SJCRH30 (cell line): ENCODE measurements at regions not wholly inside any gene's neighbourhood (a gene's known extent, or its start where the extent isn't known, plus 50 kb on each side); places are given as distances from the start of the nearest gene placed in this dataset.
"Not testable (repeated sequence)": the region's sequence is repeated elsewhere in the genome, so short reads cannot be mapped to it uniquely, and the experiment has no call there.

Experiments
- DNase-seq, 2 experiments: peaks; one replicate each; pipeline ENCODE4 v3.0.0-alpha.2; 2015 to 2020
- H3K27ac ChIP-seq: fragments of 250-450 bp; sonication (Bioruptor Pico); 2 replicates; pipeline ENCODE4 v1.5.1; 2020; ENCODE audit warnings: mild to moderate bottlenecking, moderate library complexity
- H3K27me3 ChIP-seq: fragments of 250-450 bp; sonication (Bioruptor Pico); 2 replicates; pipeline ENCODE4 v1.5.1; 2020; ENCODE audit warnings: mild to moderate bottlenecking, moderate library complexity
- H3K36me3 ChIP-seq: fragments of 250-450 bp; sonication (Bioruptor Pico); 2 replicates; pipeline ENCODE4 v1.5.1; 2020; ENCODE audit warnings: mild to moderate bottlenecking, moderate library complexity
- H3K4me1 ChIP-seq: fragments of 250-450 bp; sonication (Bioruptor Pico); 2 replicates; pipeline ENCODE4 v1.5.1; 2020; ENCODE audit warnings: mild to moderate bottlenecking, moderate library complexity
- H3K4me3 ChIP-seq: fragments of 250-450 bp; sonication (Bioruptor Pico); 2 replicates; pipeline ENCODE4 v1.5.1; 2020; ENCODE audit warnings: mild to moderate bottlenecking, moderate library complexity
- H3K9me3 ChIP-seq: fragments of 250-450 bp; sonication (Bioruptor Pico); replicated peaks from 2 replicates; pipeline ENCODE4 v1.5.1; 2020; ENCODE audit warnings: mild to moderate bottlenecking, moderate library complexity

DNA sequence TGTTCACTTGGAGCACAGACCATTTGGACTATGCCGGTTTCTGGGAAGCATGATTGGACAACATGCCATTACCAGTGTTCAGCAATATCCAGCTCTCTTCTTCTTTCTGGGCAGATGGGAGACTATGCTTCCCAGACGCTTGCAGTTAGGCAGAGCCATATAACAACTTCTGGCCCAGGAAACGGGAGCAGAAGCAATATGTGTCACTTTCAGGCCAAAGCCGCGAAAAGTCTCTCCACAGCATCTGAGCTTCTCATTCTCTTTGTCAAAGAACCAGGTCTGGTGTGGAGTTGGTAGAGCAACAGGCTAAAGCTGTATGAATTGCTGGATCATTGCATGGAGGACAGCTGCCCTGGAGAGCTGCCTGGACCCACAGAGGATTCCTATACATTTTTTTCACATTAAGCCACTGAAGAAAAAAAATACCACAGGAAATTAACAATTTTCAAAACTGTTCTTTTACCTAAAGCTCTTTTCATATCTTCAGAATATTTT is 131.4 kb upstream of the FRG1 start:
- Histone ChIP-seq H3K27me3 (no peaks in the 10 kb centered on the region), H3K36me3 (no peaks in the 10 kb centered on the region), H3K4me3 (no peak overlapping the region), H3K4me1 (no peaks in the 10 kb centered on the region), H3K9me3 (no peaks in the 10 kb centered on the region), H3K27ac (no peak overlapping the region)
- no peak for DNase-seq

- no peak overlapping the region for H3K27ac ChIP-seq
- no peaks in the 10 kb centered on the region for H3K9me3 ChIP-seq
- no peak for DNase-seq
- H3K4me3 ChIP-seq: no peak overlapping the region
- H3K36me3 ChIP-seq: no peaks in the 10 kb centered on the region
- no peaks in the 10 kb centered on the region for H3K27me3 ChIP-seq
- no peaks in the 10 kb centered on the region for H3K4me1 ChIP-seq
Observed at GRCh38 chr4:189809839-189810238, 130.8 kb upstream of the FRG1 start.

DNA sequence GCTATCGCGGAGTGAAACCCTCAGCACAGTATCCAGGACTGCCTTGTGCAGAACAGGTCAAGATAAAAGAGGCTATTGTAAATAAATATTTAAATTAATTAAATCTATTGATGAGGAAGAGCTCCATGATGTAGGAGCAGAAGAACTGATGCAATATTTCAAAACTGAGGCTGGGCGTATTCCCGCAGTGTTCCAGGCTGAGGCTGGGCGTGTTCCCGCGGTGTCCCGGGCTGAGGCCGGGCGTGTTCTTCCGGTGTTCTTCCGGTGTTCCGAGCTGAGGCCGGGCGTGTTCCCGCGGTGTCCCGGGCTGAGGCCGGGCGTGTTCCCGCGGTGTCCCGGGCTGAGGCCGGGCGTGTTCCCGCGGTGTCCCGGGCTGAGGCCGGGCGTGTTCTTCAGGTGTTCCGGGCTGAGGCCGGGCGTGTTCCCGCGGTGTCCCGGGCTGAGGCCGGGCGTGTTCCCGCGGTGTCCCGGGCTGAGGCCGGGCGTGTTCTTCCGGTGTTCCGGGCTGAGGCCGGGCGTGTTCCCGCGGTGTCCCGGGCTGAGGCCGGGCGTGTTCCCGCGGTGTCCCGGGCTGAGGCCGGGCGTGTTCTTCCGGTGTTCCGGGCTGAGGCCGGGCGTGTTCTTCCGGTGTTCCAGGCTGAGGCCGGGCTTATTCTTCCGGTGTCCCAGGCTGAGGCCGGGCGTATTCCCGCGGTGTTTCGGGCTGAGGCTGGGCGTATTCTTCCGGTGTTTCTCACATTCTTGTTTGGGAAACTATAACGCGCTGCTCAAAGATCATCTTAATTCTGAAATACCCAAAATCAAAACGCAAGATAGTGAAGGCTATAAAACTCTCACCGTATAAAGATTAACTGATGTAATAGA is 130.1 kb upstream of the FRG1 start:
- not testable (repeated sequence) for H3K9me3 ChIP-seq, DNase-seq, H3K27ac ChIP-seq, H3K4me3 ChIP-seq, H3K36me3 ChIP-seq, H3K4me1 ChIP-seq, H3K27me3 ChIP-seq

DNA sequence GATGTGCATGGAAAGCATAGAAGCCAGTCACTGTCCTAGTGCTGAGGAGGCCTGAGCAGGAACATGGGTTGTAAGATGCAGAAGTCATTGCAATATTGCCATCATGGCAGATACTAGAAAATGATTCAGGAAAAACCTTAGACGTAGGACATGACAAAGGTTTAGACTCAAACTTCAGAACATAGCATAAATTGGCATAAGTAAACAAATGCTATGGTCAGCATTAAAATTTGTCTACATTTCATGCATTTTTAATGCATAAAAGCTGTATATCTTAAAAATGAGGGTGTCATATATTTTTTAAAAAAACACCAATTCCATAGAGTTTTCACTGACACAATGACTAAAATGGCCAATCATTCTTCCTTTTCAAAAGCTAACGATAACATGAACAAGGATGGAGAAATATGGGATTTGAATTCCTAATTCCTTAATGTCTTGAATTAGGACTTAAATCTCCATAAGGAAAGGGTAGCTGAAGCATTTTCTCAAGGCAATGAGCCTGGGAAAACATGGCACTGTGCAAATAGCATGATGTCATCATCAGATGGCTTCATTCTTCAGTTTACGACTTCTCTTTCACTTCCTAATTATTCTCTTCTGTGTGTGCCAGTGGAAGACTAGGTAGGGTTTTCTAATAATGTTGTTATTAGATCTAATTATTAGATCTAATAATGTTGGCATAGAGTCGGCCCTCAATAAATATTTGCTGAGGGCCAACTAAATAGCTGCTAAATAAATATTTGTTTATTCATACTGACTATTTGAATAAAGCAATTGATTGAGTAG is 125.1 kb upstream of the FRG1 start:
- no peak for DNase-seq
- Histone ChIP-seq H3K27ac (no peak overlapping the region), H3K4me3 (no peak overlapping the region), H3K4me1 (no peaks in the 10 kb centered on the region), H3K27me3 (no peaks in the 10 kb centered on the region), H3K9me3 (no peaks in the 10 kb centered on the region), H3K36me3 (no peaks in the 10 kb centered on the region)

DNA sequence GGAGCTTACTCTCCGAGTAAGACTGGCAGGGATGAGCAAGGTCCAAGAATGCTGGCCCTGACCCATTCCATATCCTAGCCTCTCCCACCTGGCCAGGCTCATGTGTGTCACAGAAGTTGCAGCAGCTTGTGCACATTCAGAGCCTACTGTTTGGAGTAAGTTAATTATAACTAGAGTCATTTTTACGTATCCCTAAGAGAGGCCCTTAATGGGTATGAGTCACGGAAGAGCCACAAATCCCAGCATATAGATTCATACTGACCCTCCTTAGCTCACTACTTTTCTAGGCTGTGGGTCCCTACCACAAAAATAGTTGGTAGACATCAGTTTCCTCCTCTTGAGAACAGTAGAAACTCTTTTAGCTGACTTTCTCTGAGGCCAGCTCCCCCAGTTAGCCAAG is 118.3 kb upstream of the FRG1 start:
- H3K27ac ChIP-seq: no peak overlapping the region
- no peak overlapping the region for H3K4me3 ChIP-seq
- H3K27me3 ChIP-seq: no peaks in the 10 kb centered on the region
- no peaks in the 10 kb centered on the region for H3K4me1 ChIP-seq
- DNase-seq: no peak
- H3K9me3 ChIP-seq: no peaks in the 10 kb centered on the region
- no peaks in the 10 kb centered on the region for H3K36me3 ChIP-seq

DNA sequence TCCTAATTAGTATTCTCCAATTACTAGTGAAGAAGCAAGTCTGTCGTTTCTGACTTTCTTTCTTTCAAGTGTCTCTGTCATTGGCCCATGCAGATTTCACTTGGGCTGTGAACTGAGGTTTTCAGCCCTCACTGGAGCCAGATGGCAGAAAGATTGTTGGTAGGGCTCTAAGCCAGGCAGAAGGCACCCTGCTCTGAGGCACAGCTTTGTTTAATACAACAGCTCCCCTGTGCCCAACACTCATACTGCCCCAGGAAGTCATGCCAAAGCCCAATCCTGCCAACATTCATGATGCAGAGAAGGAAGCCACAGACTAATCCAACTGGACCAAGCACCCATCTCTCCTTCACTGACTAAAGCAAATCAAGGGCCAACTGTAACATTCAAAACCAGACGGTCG is 117.1 kb upstream of the FRG1 start:
- H3K27me3 ChIP-seq: no peaks in the 10 kb centered on the region
- no peak overlapping the region for H3K4me3 ChIP-seq
- no peaks in the 10 kb centered on the region for H3K36me3 ChIP-seq
- no peaks in the 10 kb centered on the region for H3K4me1 ChIP-seq
- DNase-seq: no peak
- H3K9me3 ChIP-seq: no peaks in the 10 kb centered on the region
- H3K27ac ChIP-seq: no peak overlapping the region

DNA sequence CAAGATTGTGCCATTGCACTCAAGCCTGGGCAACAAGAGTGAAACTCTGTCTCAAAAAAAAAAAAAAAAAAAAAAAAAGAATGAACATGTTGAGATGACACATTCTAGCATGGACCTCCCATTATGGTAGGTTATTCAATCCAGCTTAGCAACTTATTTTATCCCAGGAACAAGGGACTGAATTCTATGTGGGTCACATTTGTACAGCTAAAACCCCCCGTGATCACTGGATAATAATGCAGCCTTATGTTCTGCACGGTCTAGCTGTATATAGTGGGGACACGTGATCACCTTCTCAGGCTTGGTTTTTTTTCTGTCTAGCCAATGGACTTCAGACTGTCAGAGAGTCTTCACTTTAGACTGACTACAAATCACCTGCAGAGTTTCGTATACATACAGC is 115.2 kb upstream of the FRG1 start:
- no peak overlapping the region for H3K27ac ChIP-seq
- DNase-seq: no peak
- no peaks in the 10 kb centered on the region for H3K36me3 ChIP-seq
- H3K9me3 ChIP-seq: no peaks in the 10 kb centered on the region
- no peak overlapping the region for H3K4me3 ChIP-seq
- no peaks in the 10 kb centered on the region for H3K4me1 ChIP-seq
- no peaks in the 10 kb centered on the region for H3K27me3 ChIP-seq

DNA sequence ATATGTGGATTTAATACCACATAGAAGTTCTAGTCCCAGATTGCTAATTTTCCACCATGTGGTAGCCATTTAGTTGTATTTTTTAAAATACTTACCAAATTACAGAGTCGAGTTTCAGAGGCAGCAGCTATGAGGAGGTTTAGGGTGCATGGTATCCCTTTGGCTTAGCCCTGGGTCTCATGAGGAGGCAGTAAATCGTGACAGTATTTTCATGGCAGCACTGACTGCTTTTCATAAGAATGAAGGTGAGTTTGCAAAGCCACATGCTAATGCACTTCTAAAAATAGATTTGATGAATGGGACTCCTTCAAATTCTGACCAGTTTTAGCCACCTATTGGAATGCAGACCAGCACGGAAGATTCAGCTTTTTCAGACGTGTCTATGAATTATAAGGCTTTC is 114.0 kb upstream of the FRG1 start:
- no peaks in the 10 kb centered on the region for H3K36me3 ChIP-seq
- H3K4me1 ChIP-seq: no peaks in the 10 kb centered on the region
- no peak for DNase-seq
- no peak overlapping the region for H3K4me3 ChIP-seq
- H3K27me3 ChIP-seq: no peaks in the 10 kb centered on the region
- no peaks in the 10 kb centered on the region for H3K9me3 ChIP-seq
- no peak overlapping the region for H3K27ac ChIP-seq

DNA sequence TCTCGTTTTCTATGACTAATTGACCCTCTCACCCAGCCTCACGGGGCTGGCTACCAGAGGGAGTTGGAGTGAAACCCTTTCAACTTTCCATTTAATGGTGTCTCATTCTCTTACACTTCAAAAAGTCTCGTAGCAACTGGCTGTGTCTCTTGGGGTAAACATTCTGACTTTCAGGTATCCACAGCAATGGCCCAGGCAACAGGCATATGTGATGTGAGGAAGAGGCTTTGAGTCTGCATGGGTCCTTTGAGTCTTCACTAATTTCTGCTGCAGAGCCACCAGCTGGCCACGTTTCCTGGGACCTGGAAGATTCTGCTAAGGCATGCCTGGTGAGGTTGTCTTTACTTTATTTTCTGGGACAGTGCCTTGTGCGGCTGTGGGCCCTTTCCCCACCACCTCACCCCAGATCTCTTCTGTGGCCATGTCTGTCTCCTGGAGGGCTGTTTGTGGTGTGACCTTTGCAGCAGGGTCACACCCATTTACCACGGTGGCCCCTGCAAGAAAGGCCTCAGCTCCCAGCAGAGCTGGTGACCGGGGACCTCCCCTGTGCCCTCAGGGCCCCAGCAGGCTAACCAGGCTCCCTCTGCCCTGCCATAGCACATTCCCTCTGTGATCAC is 112.5 kb upstream of the FRG1 start:
- no peaks in the 10 kb centered on the region for H3K36me3 ChIP-seq
- H3K27me3 ChIP-seq: no peaks in the 10 kb centered on the region
- H3K4me1 ChIP-seq: no peaks in the 10 kb centered on the region
- no peaks in the 10 kb centered on the region for H3K9me3 ChIP-seq
- no peak for DNase-seq
- H3K27ac ChIP-seq: no peak overlapping the region
- no peak overlapping the region for H3K4me3 ChIP-seq

- Histone ChIP-seq H3K36me3 (no peaks in the 10 kb centered on the region), H3K4me3 (no peak overlapping the region), H3K27ac (no peak overlapping the region), H3K9me3 (no peaks in the 10 kb centered on the region), H3K4me1 (no peaks in the 10 kb centered on the region), H3K27me3 (no peaks in the 10 kb centered on the region)
- no peak for DNase-seq
Observed at GRCh38 chr4:189832528-189832927, 108.1 kb upstream of the FRG1 start.

DNA sequence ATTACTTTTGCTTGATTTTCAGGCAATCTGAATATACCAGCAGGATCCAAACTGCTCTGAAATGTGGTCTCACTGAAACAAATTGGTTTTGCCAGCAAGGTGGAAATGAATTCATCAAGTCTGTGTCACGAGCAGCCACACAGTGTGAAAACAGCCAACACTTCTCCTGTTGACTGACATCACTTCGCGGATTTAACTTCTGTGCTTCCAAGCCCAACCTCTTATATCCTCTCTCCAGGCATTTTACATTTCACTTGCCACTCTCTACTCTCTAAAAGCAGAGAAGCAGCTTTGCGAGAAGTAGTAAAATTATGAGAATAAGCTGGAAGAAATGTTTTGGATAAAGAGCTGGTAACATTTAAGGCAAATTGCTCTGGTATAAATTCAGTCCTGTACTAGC is 106.1 kb upstream of the FRG1 start:
- Histone ChIP-seq H3K4me1 (no peaks in the 10 kb centered on the region), H3K9me3 (no peaks in the 10 kb centered on the region), H3K4me3 (no peak overlapping the region), H3K27me3 (no peaks in the 10 kb centered on the region), H3K36me3 (no peaks in the 10 kb centered on the region), H3K27ac (no peak overlapping the region)
- DNase-seq: no peak

DNA sequence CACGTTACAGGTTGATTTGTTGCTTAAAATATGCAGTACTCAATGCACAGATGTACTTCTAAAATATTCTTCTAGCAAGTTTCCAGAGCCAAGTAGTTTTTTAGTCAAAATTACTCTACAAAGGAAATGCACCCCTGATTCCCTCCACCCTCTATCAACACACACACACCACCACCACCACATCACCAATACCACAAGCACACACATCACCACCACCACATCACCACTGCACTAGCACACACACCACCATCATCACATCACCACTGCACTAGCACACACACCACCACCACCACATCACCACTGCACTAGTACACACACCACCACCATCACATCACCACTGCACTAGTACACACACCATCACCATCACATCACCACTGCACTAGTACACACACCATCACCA is 105.2 kb upstream of the FRG1 start:
- H3K4me1 ChIP-seq: no peaks in the 10 kb centered on the region
- H3K9me3 ChIP-seq: no peaks in the 10 kb centered on the region
- no peak for DNase-seq
- H3K27ac ChIP-seq: no peak overlapping the region
- no peaks in the 10 kb centered on the region for H3K36me3 ChIP-seq
- H3K27me3 ChIP-seq: no peaks in the 10 kb centered on the region
- no peak overlapping the region for H3K4me3 ChIP-seq

GRCh38 chr4:189837471-189837870 is 103.2 kb upstream of the FRG1 start:
- H3K4me1 ChIP-seq: no peaks in the 10 kb centered on the region
- H3K36me3 ChIP-seq: no peaks in the 10 kb centered on the region
- H3K9me3 ChIP-seq: no peaks in the 10 kb centered on the region
- no peaks in the 10 kb centered on the region for H3K27me3 ChIP-seq
- H3K4me3 ChIP-seq: no peak overlapping the region
- H3K27ac ChIP-seq: no peak overlapping the region
- DNase-seq: no peak

- Histone ChIP-seq H3K36me3 (no peaks in the 10 kb centered on the region), H3K27ac (no peak overlapping the region), H3K4me1 (no peaks in the 10 kb centered on the region), H3K4me3 (no peak overlapping the region), H3K9me3 (no peaks in the 10 kb centered on the region), H3K27me3 (no peaks in the 10 kb centered on the region)
- no peak for DNase-seq
Observed at GRCh38 chr4:189838821-189839497, 101.7 kb upstream of the FRG1 start.

- H3K9me3 ChIP-seq: no peaks in the 10 kb centered on the region
Observed at GRCh38 chr4:189840356-189840755, 100.3 kb upstream of the FRG1 start.

More at GRCh38 chr4:189840356-189840755, 100.3 kb upstream of the FRG1 start:
- no peak overlapping the region for H3K4me3 ChIP-seq
- no peaks in the 10 kb centered on the region for H3K4me1 ChIP-seq
- H3K27ac ChIP-seq: no peak overlapping the region
- no peaks in the 10 kb centered on the region for H3K36me3 ChIP-seq
- no peaks in the 10 kb centered on the region for H3K27me3 ChIP-seq
- no peak for DNase-seq
